H1 (cell line): ENCODE measurements at regions not wholly inside any gene's neighbourhood (a gene's known extent, or its start where the extent isn't known, plus 50 kb on each side); places are given as distances from the start of the nearest gene placed in this dataset.

Experiments used
- CTCF ChIA-PET: fragments of 300-600 bp; sonication (Branson Sonifier 250); formaldehyde crosslinking; loops from one replicate; lab custom pipeline; 2021; ENCODE audit not compliant: partially characterized antibody; lab: Charles Lee
- POLR2A ChIA-PET: fragments of 300-600 bp; sonication (Branson Sonifier 250); formaldehyde crosslinking; loops from one replicate; lab custom pipeline; 2021; ENCODE audit warnings: inconsistent platforms; ENCODE audit not compliant: partially characterized antibody; lab: Charles Lee
- DNase-seq, 2 experiments: peaks; one replicate each; pipeline versions ENCODE4 v3.0.0 to v3.0.0-alpha.2; 2010 to 2022; ENCODE audit warnings: low spot score in 2 of 2, low read depth in 1 of 2, mixed read lengths in 1 of 2
- FAIRE-seq: peaks from 2 replicates; lab custom pipeline; 2011; peaks lifted over from hg19 to GRCh38; lab: Jason Lieb, UNC
- H2AFZ ChIP-seq: 2 replicates; pipeline ENCODE4 v1.8.1; 2012; ENCODE audit warnings: low read length, inconsistent platforms
- H2AK5ac ChIP-seq: 2 replicates; pipeline ENCODE4 v1.6.1; 2013; ENCODE audit warnings: low read depth, low read length
- H2BK120ac ChIP-seq: replicated peaks from 2 replicates; pipeline ENCODE3; 2013; ENCODE audit warnings: low read depth, low read length, inconsistent platforms
- H2BK12ac ChIP-seq: 2 replicates; pipeline ENCODE4 v1.6.1; 2013; ENCODE audit warnings: low read depth, low read length
- H2BK15ac ChIP-seq: 2 replicates; pipeline ENCODE4 v1.6.1; 2013; ENCODE audit warnings: low read length
- H2BK20ac ChIP-seq: 2 replicates; pipeline ENCODE4 v1.6.1; 2013; ENCODE audit warnings: low read length
- H2BK5ac ChIP-seq: 2 replicates; pipeline ENCODE4 v1.6.1; 2013; ENCODE audit warnings: low read depth, low read length
- H3K14ac ChIP-seq: 2 replicates; pipeline ENCODE4 v1.6.1; 2013; ENCODE audit warnings: inconsistent platforms; ENCODE audit not compliant: insufficient read length
- H3K18ac ChIP-seq: 2 replicates; pipeline ENCODE4 v1.6.1; 2013; ENCODE audit warnings: low read length; ENCODE audit errors: extremely low read depth
- H3K23ac ChIP-seq: 2 replicates; pipeline ENCODE4 v1.6.1; 2013; ENCODE audit warnings: inconsistent platforms; ENCODE audit not compliant: insufficient read length
- H3K23me2 ChIP-seq: 2 replicates; pipeline ENCODE4 v1.6.1; 2013; ENCODE audit warnings: low read depth, low read length
- H3K27ac ChIP-seq: 2 replicates; pipeline ENCODE4 v1.6.1; 2011; ENCODE audit warnings: low read depth, low read length, inconsistent platforms
- H3K27me3 ChIP-seq, 4 experiments: replicated peaks in 1 of 4; 1 replicate in 1 of 4; 2 replicates in 3 of 4; pipeline versions ENCODE4 v1.6.1 to v1.8.1; 2011 to 2013; ENCODE audit warnings: low read length in 3 of 4, mild to moderate bottlenecking in 3 of 4, inconsistent platforms in 2 of 4, mixed read lengths in 2 of 4, moderate library complexity in 1 of 4; ENCODE audit not compliant: control insufficient read depth in 3 of 4, insufficient read depth in 3 of 4; ENCODE audit errors: extremely low read depth in 1 of 4
- H3K36me3 ChIP-seq, 4 experiments: 2 replicates each; pipeline versions ENCODE4 v1.6.1 to v1.8.1; 2011 to 2013; ENCODE audit warnings: mild to moderate bottlenecking in 4 of 4, low read length in 3 of 4, moderate library complexity in 2 of 4, control low read depth in 1 of 4, inconsistent platforms in 1 of 4; ENCODE audit not compliant: insufficient read depth in 4 of 4, control insufficient read depth in 2 of 4
- H3K4ac ChIP-seq: replicated peaks from 2 replicates; pipeline ENCODE3; 2013; ENCODE audit warnings: low read length, low read depth, mixed read lengths, inconsistent platforms; ENCODE audit not compliant: insufficient read length
- H3K4me1 ChIP-seq, 4 experiments: replicated peaks in 1 of 4; 1 replicate in 1 of 4; 2 replicates in 3 of 4; pipeline versions ENCODE4 v1.6.1 to v1.8.1; 2011 to 2013; ENCODE audit warnings: low read length in 3 of 4, inconsistent platforms in 2 of 4, mixed read lengths in 1 of 4; ENCODE audit not compliant: insufficient read depth in 4 of 4, control insufficient read depth in 3 of 4
- H3K4me2 ChIP-seq, 2 experiments: 2 replicates each; pipeline versions ENCODE4 v1.6.1 to v1.8.1; 2011 to 2013; ENCODE audit warnings: low read depth in 2 of 2, low read length in 2 of 2, control low read depth in 1 of 2, inconsistent platforms in 1 of 2, mild to moderate bottlenecking in 1 of 2; ENCODE audit not compliant: insufficient read depth in 1 of 2
- H3K4me3 ChIP-seq, 4 experiments: fragments of 200-600, 300-600 bp in 1 of 4; sonication (generic), shearing (Covaris generic), sonication (Bioruptor Twin) in 1 of 4; 2 replicates each; pipeline versions ENCODE4 v1.5.1 to v1.8.1; 2011 to 2016; ENCODE audit warnings: low read length in 4 of 4, low read depth in 3 of 4, control low read depth in 2 of 4, inconsistent platforms in 2 of 4, mild to moderate bottlenecking in 2 of 4, mixed read lengths in 1 of 4, moderate library complexity in 1 of 4; ENCODE audit not compliant: insufficient read depth in 2 of 4; ENCODE audit errors: extremely low read depth in 1 of 4
- H3K56ac ChIP-seq: replicated peaks from 2 replicates; pipeline ENCODE3; 2013; ENCODE audit warnings: low read depth, mild to moderate bottlenecking, mixed read lengths, low read length, inconsistent platforms; ENCODE audit not compliant: insufficient read length
- H3K79me1 ChIP-seq: 2 replicates; pipeline ENCODE4 v1.6.1; 2013; ENCODE audit warnings: low read depth, low read length, control low read depth
- H3K79me2 ChIP-seq, 2 experiments: 2 replicates each; pipeline versions ENCODE4 v1.6.1 to v1.8.1; 2012 to 2013; ENCODE audit warnings: low read length in 2 of 2, mild to moderate bottlenecking in 2 of 2, inconsistent platforms in 1 of 2; ENCODE audit not compliant: insufficient read depth in 2 of 2, control insufficient read depth in 1 of 2
- H3K9ac ChIP-seq, 4 experiments: replicated peaks in 1 of 4; 1 replicate in 1 of 4; 2 replicates in 3 of 4; pipeline versions ENCODE4 v1.6.1 to v1.8.1; 2011 to 2013; ENCODE audit warnings: low read depth in 3 of 4, low read length in 3 of 4, control low read depth in 2 of 4, mild to moderate bottlenecking in 2 of 4, moderate library complexity in 2 of 4, inconsistent platforms in 1 of 4; ENCODE audit errors: extremely low read depth in 1 of 4
- H3K9me3 ChIP-seq, 2 experiments: 2 replicates each; pipeline versions ENCODE4 v1.6.1 to v1.8.1; 2012 to 2013; ENCODE audit warnings: mild to moderate bottlenecking in 2 of 2, moderate library complexity in 2 of 2, control low read depth in 1 of 2, inconsistent platforms in 1 of 2, low read depth in 1 of 2, low read length in 1 of 2, mixed read lengths in 1 of 2; ENCODE audit not compliant: insufficient read depth in 2 of 2
- H4K20me1 ChIP-seq, 2 experiments: replicated peaks in 1 of 2; 2 replicates each; pipeline versions ENCODE3 to v1.8.1; 2011 to 2013; ENCODE audit warnings: inconsistent platforms in 2 of 2, low read length in 2 of 2, mild to moderate bottlenecking in 1 of 2; ENCODE audit not compliant: insufficient read depth in 2 of 2, control insufficient read depth in 1 of 2
- H4K5ac ChIP-seq: 2 replicates; pipeline ENCODE4 v1.6.1; 2013; ENCODE audit warnings: low read length, low read depth, mixed read lengths, inconsistent platforms; ENCODE audit not compliant: insufficient read length
- H4K8ac ChIP-seq: 2 replicates; pipeline ENCODE4 v1.8.0; 2013; ENCODE audit warnings: mild to moderate bottlenecking, moderate library complexity, low read length, inconsistent platforms; ENCODE audit not compliant: insufficient read depth; ENCODE audit errors: extremely low read depth
- H4K91ac ChIP-seq: replicated peaks from 2 replicates; pipeline ENCODE3; 2013; ENCODE audit warnings: low read length, mixed read lengths, inconsistent platforms; ENCODE audit not compliant: insufficient read length
- BCL11A ChIP-seq, 2 experiments: IDR thresholded peaks; one replicate each; pipeline ENCODE4 v1.6.1; 2011; ENCODE audit warnings: low read depth in 2 of 2, low read length in 2 of 2, mild to moderate bottlenecking in 2 of 2
- CBX8 ChIP-seq: fragments of 300-800, 300-1000 bp; sonication (generic); IDR thresholded peaks from 2 replicates; pipeline ENCODE4 v1.7.1; 2016; ENCODE audit warnings: low read depth, low read length, borderline replicate concordance
- GTF2F1 ChIP-seq: IDR thresholded peaks from 2 replicates; pipeline ENCODE4 v1.6.1; 2012; ENCODE audit warnings: low read depth, low read length, improper control_type of control experiment, borderline replicate concordance
- HDAC6 ChIP-seq: IDR thresholded peaks from one replicate; pipeline ENCODE4 v1.7.1; 2012; ENCODE audit warnings: low read depth, mild to moderate bottlenecking, inconsistent platforms, low read length, moderate library complexity
- JUND ChIP-seq: IDR thresholded peaks from 2 replicates; pipeline ENCODE4 v1.6.1; 2011; ENCODE audit warnings: mild to moderate bottlenecking, improper control_type of control experiment, low read length
- MAX ChIP-seq: IDR thresholded peaks from 2 replicates; pipeline ENCODE4 v1.6.1; 2012; ENCODE audit warnings: inconsistent platforms
- POLR2A ChIP-seq, 2 experiments: IDR thresholded peaks; 1 replicate in 1 of 2; 2 replicates in 1 of 2; pipeline ENCODE4 v1.6.1; 2011; ENCODE audit warnings: low read depth in 2 of 2, low read length in 2 of 2, mild to moderate bottlenecking in 2 of 2; ENCODE audit errors: control extremely low read depth in 1 of 2
- RNF2 ChIP-seq: fragments of 200-900, 300-1000 bp; sonication (generic); IDR thresholded peaks from 2 replicates; pipeline ENCODE4 v1.7.1; 2016; ENCODE audit warnings: borderline replicate concordance, low read depth, mild to moderate bottlenecking, antibody characterized with exemption, low read length; ENCODE audit not compliant: poor library complexity, severe bottlenecking; ENCODE audit errors: missing control alignments
- TEAD4 ChIP-seq: IDR thresholded peaks from 2 replicates; pipeline ENCODE4 v1.6.1; 2012; ENCODE audit warnings: low read depth, low read length, inconsistent platforms, mixed read lengths
- YY1 ChIP-seq: IDR thresholded peaks from 2 replicates; pipeline ENCODE4 v1.6.1; 2011; ENCODE audit warnings: low read depth, mild to moderate bottlenecking, low read length
- WGBS, 2 experiments: shearing (Covaris generic) in 1 of 2; methylation state at CpG; one replicate each; pipeline versions ENCODE4 v1.1.6 to v1.1.7; 2013 to 2015; ENCODE audit warnings: low lambda C conversion rate in 2 of 2, mixed read lengths in 2 of 2, inconsistent platforms in 1 of 2, low coverage in 1 of 2, missing lambda C conversion rate in 1 of 2; ENCODE audit not compliant: insufficient replicate concordance in 2 of 2, insufficient coverage in 1 of 2, insufficient read length in 1 of 2; ENCODE audit errors: extremely low coverage in 1 of 2, missing lambda C conversion rate in 1 of 2; 5-methylcytosine and 5-hydroxymethylcytosine counted together

- Histone ChIP-seq H4K20me1 (no peaks in the 10 kb centered on the region), H3K9ac (no peak overlapping the region), H2AFZ (no peak overlapping the region), H3K36me3 (no peaks in the 10 kb centered on the region), H2BK12ac (peak overlapping the region; percentile 61; the same call in 1 of the 2 replicates), H2BK20ac (no peak overlapping the region), H3K79me2 (no peaks in the 10 kb centered on the region), H2BK120ac (no peak overlapping the region), H3K4ac (no peak overlapping the region), H3K4me3 (no peak overlapping the region), H3K27ac (no peak overlapping the region), H2AK5ac (no peak overlapping the region), H2BK15ac (peak overlapping the region; percentile 75; the same call in 1 of the 2 replicates), H4K5ac (no peak overlapping the region), H3K14ac (no peak overlapping the region), H3K79me1 (no peaks in the 10 kb centered on the region), H4K8ac (no peak overlapping the region), H3K23me2 (no peaks in the 10 kb centered on the region), H3K4me2 (no peak overlapping the region), H3K56ac (no peak overlapping the region), H2BK5ac (no peak overlapping the region; the same call in 1 of the 2 replicates), H3K9me3 (no peaks in the 10 kb centered on the region), H3K18ac (no peak overlapping the region), H3K23ac (no peak overlapping the region), H3K27me3 (no peaks in the 10 kb centered on the region), H4K91ac (no peak overlapping the region), H3K4me1 (peaks cover 0 to 5% (median 0%) of the 10 kb centered on the region in 4 experiments; a peak in 2 of 7 replicates)
- DNase-seq, result no peak
- ChIA-PET POLR2A (no interaction called here), CTCF (interaction anchor here (0.6 to 1.7 kb wide), 3 partner anchors 9 to 547 kb away, joined by 3 to 4 read pairs (median 3); no protein-coding TSS in a partner anchor)
- no peak for FAIRE-seq
- WGBS, 2 experiments, result 97% methylated on average over 5 of the region's 5 CpGs; no CpG with 5 or more reads in 1 of the 2 experiments
- TF ChIP-seq JUND (no peak), RNF2 (no peak), HDAC6 (no peak), MAX (no peak), POLR2A (IDR thresholded peaks at IDR 0.05; ENCODE audit: control extremely low read depth in 1 of 2, low read depth in 2 of 2, low read length in 2 of 2) (no peak), TEAD4 (no peak), BCL11A (IDR thresholded peaks at IDR 0.05; ENCODE audit: low read depth in 2 of 2, low read length in 2 of 2) (no peak), YY1 (no peak), CBX8 (no peak), GTF2F1 (no peak)
These were observed 706.9 kb upstream of the ID2 start for GRCh38 chr2:7974936-7975335.
